ENCODE measurements at regions not wholly inside any gene's neighbourhood (a gene's known extent, or its start where the extent isn't known, plus 50 kb on each side); places are given as distances from the start of the nearest gene placed in this dataset.

DNA sequence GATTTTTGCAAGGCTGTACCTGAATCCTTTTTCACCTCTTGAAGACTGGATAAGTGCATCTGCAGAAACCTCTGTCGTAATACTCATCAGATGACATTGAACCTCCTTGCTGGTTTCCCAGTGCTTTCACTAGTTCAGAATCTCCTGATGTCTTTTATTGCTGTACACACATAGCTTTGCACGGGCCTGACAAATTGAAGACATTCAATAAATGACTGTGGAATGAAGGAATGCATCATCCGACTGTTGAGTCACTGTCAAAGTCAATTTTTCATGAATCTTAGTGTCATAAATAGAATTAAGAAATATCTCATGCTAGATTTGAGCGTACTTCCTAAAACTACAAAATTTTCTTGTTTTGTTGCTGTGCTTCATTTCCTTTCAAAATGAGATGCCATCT, 598.2 kb upstream of the MAP3K7 start (continued):
- TF ChIP-seq CHD7 (IDR thresholded peaks at IDR 0.05; ENCODE audit: insufficient replicate concordance, low read length) (no peak), BCL11A (IDR thresholded peaks at IDR 0.05; ENCODE audit: low read depth in 2 of 2, low read length in 2 of 2) (no peak), ZNF274 (IDR thresholded peaks at IDR 0.05; ENCODE audit: borderline replicate concordance, extremely low read depth, low read length) (no peak), GTF2F1 (IDR thresholded peaks at IDR 0.05; ENCODE audit: borderline replicate concordance, low read depth, low read length) (no peak), YY1 (IDR thresholded peaks at IDR 0.05; ENCODE audit: low read depth, low read length) (no peak), BRCA1 (IDR thresholded peaks at IDR 0.05; ENCODE audit: low read depth, low read length) (no peak), KDM1A (IDR thresholded peaks at IDR 0.05; ENCODE audit: borderline replicate concordance, low read length) (no peak), SIX5 (IDR thresholded peaks at IDR 0.05; ENCODE audit: low read depth, low read length) (no peak), TAF1 (IDR thresholded peaks at IDR 0.05; ENCODE audit: low read depth, low read length) (no peak), CBX5 (IDR thresholded peaks at IDR 0.05; ENCODE audit: low read depth, low read length) (no peak), CTBP2 (IDR thresholded peaks at IDR 0.05; ENCODE audit: borderline replicate concordance, insufficient read depth, insufficient read length, low read length) (no peak), ATF3 (IDR thresholded peaks at IDR 0.05; ENCODE audit: insufficient read depth, low read depth, low read length) (no peak)

All from H1 (cell line).